ENCODE measurements at regions not wholly inside any gene's neighbourhood (a gene's known extent, or its start where the extent isn't known, plus 50 kb on each side); places are given as distances from the start of the nearest gene placed in this dataset.

- no peak overlapping the region for H3K27ac ChIP-seq (ENCODE audit: low read depth, low read length, poor library complexity, severe bottlenecking)
Measured at GRCh38 chr12:114898159-114898558, 214.2 kb upstream of the TBX3 start.

GRCh38 chr12:114895827-114896226 is 211.9 kb upstream of the TBX3 start:
- Histone ChIP-seq H3K9ac (ENCODE audit: low read length) (no peak overlapping the region), H3K27ac (ENCODE audit: low read depth, low read length, poor library complexity, severe bottlenecking) (no peak overlapping the region), H3K4me1 (ENCODE audit: insufficient read depth, low read length, severe bottlenecking) (no peaks in the 10 kb centered on the region), H3K27me3 (ENCODE audit: insufficient read depth, low read length) (no peaks in the 10 kb centered on the region), H3K79me2 (ENCODE audit: insufficient read depth, low read length) (no peaks in the 10 kb centered on the region), H4K20me1 (ENCODE audit: insufficient read depth, low read length) (no peaks in the 10 kb centered on the region), H3K9me2 (ENCODE audit: low read depth, low read length) (no peaks in the 10 kb centered on the region), H3F3A (ENCODE audit: insufficient read depth, low read length) (no peaks in the 10 kb centered on the region), H2AFZ (ENCODE audit: low read length) (no peak overlapping the region), H3K4me2 (ENCODE audit: low read length) (no peak overlapping the region), H3K36me3 (ENCODE audit: insufficient read depth, low read length) (no peaks in the 10 kb centered on the region), H3K9me3 (ENCODE audit: low read length) (no peaks in the 10 kb centered on the region), H3K4me3 (ENCODE audit: low read depth, low read length, poor library complexity, severe bottlenecking) (no peak overlapping the region)
- TF ChIP-seq CTCF (IDR thresholded peaks at IDR 0.05; ENCODE audit: low read length) (no peak), EZH2 (IDR thresholded peaks at IDR 0.05; ENCODE audit: borderline replicate concordance, low read length) (no peak)

More at GRCh38 chr12:114898159-114898558, 214.2 kb upstream of the TBX3 start:
- Histone ChIP-seq H3K36me3 (ENCODE audit: insufficient read depth, low read length) (no peaks in the 10 kb centered on the region), H3K9ac (ENCODE audit: low read length) (no peak overlapping the region), H3K79me2 (ENCODE audit: insufficient read depth, low read length) (no peaks in the 10 kb centered on the region), H3K27me3 (ENCODE audit: insufficient read depth, low read length) (no peaks in the 10 kb centered on the region), H3K4me3 (ENCODE audit: low read depth, low read length, poor library complexity, severe bottlenecking) (no peak overlapping the region), H3F3A (ENCODE audit: insufficient read depth, low read length) (no peaks in the 10 kb centered on the region), H2AFZ (ENCODE audit: low read length) (no peak overlapping the region), H3K4me1 (ENCODE audit: insufficient read depth, low read length, severe bottlenecking) (no peaks in the 10 kb centered on the region), H3K4me2 (ENCODE audit: low read length) (no peak overlapping the region), H3K9me2 (ENCODE audit: low read depth, low read length) (no peaks in the 10 kb centered on the region), H3K9me3 (ENCODE audit: low read length) (no peaks in the 10 kb centered on the region), H4K20me1 (ENCODE audit: insufficient read depth, low read length) (no peaks in the 10 kb centered on the region)
- TF ChIP-seq EZH2 (IDR thresholded peaks at IDR 0.05; ENCODE audit: borderline replicate concordance, low read length) = no peak
- no peak for TF ChIP-seq CTCF (IDR thresholded peaks at IDR 0.05; ENCODE audit: low read length)

DNA sequence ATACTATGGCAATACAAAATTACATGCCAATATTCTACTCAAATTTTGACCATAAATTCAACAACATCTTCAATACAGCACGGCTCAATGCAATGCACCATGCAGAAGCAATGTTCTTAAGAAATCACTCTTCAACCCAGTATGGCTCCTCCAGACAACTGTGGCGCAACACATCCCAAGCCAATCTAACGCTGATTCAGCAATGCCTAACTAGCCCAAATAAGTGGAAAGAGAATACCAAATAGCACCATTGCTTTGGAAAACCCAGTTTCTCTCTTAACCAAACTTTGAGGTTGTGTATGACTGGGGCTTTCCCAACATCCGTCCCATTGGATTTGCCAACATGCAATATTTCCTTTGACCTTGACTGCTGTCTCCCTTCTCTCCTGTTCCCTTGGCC is 211.1 kb upstream of the TBX3 start:
- no peaks in the 10 kb centered on the region for H3K9me3 ChIP-seq (ENCODE audit: low read length)
- no peaks in the 10 kb centered on the region for H3K27me3 ChIP-seq (ENCODE audit: insufficient read depth, low read length)
- no peaks in the 10 kb centered on the region for H3K36me3 ChIP-seq (ENCODE audit: insufficient read depth, low read length)
- H3K79me2 ChIP-seq (ENCODE audit: insufficient read depth, low read length) = no peaks in the 10 kb centered on the region
- H3K27ac ChIP-seq (ENCODE audit: low read depth, low read length, poor library complexity, severe bottlenecking) = no peak overlapping the region
- H3K4me1 ChIP-seq (ENCODE audit: insufficient read depth, low read length, severe bottlenecking) = no peaks in the 10 kb centered on the region
- no peak for TF ChIP-seq CTCF (IDR thresholded peaks at IDR 0.05; ENCODE audit: low read length)
- TF ChIP-seq EZH2 (IDR thresholded peaks at IDR 0.05; ENCODE audit: borderline replicate concordance, low read length) = no peak
- H4K20me1 ChIP-seq (ENCODE audit: insufficient read depth, low read length) = no peaks in the 10 kb centered on the region
- no peak overlapping the region for H3K9ac ChIP-seq (ENCODE audit: low read length)
- H3F3A ChIP-seq (ENCODE audit: insufficient read depth, low read length) = no peaks in the 10 kb centered on the region
- no peaks in the 10 kb centered on the region for H3K9me2 ChIP-seq (ENCODE audit: low read depth, low read length)
- no peak overlapping the region for H3K4me2 ChIP-seq (ENCODE audit: low read length)
- no peak overlapping the region for H2AFZ ChIP-seq (ENCODE audit: low read length)
- H3K4me3 ChIP-seq (ENCODE audit: low read depth, low read length, poor library complexity, severe bottlenecking) = no peak overlapping the region

All from OCI-LY1 (cell line).